Mesothelial cell of epicardium (in vitro differentiated cells): ENCODE measurements at regions not wholly inside any gene's neighbourhood (a gene's known extent, or its start where the extent isn't known, plus 50 kb on each side); places are given as distances from the start of the nearest gene placed in this dataset.

Source experiments
- DNase-seq, 2 experiments: peaks; one replicate each; pipeline ENCODE4 v3.0.0; 2021; ENCODE audit warnings: low spot score in 2 of 2; ENCODE audit not compliant: unreplicated experiment in 2 of 2
- H3K27ac Mint-ChIP-seq: 2 replicates; pipeline ENCODE4 v1.8.0; 2021; ENCODE audit warnings: mixed read lengths
- H3K27me3 Mint-ChIP-seq: 2 replicates; pipeline ENCODE4 v1.8.0; 2021; ENCODE audit warnings: low read depth, mixed read lengths
- H3K36me3 Mint-ChIP-seq: 2 replicates; pipeline ENCODE4 v1.8.0; 2021; ENCODE audit warnings: mixed read lengths
- H3K4me1 Mint-ChIP-seq: 2 replicates; pipeline ENCODE4 v1.8.0; 2021; ENCODE audit warnings: mixed read lengths
- H3K4me3 Mint-ChIP-seq: 2 replicates; pipeline ENCODE4 v1.8.0; 2021; ENCODE audit warnings: mild to moderate bottlenecking, moderate library complexity, mixed read lengths
- H3K9me3 Mint-ChIP-seq: 2 replicates; pipeline ENCODE4 v1.8.0; 2021; ENCODE audit warnings: mixed read lengths
- CTCF ChIP-seq: fragments of 200-600 bp; sonication (generic); IDR thresholded peaks from one replicate; pipeline ENCODE4 v1.5.0; 2021; ENCODE audit warnings: antibody characterized with exemption; ENCODE audit not compliant: unreplicated experiment

DNA sequence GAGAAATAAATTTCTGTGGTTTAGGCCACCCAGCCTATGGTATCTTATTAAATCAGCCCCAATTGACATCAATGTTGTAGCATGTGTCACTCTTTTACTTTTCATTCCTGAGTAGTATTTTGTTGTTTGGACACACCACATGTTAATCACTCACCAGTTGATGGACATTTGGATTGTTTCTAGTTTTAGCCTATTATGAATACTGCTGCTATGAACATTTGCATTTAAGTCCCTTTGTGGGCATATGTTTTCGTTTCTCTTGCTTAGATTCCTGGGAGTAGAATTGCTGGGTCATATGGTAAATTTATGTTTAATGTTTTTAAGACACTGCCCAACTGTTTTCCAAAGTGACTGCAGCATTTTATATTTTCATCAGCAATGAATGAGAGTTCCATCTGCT is 50.2 kb upstream of the NUF2 start:
- H3K27me3 Mint-ChIP-seq: no peaks in the 10 kb centered on the region
- peaks cover 7% of the 10 kb centered on the region for H3K9me3 Mint-ChIP-seq
- no peak overlapping the region for H3K4me3 Mint-ChIP-seq
- peaks cover 15% of the 10 kb centered on the region for H3K4me1 Mint-ChIP-seq
- no peak for DNase-seq
- no peak for TF ChIP-seq CTCF
- no peak overlapping the region for H3K27ac Mint-ChIP-seq
- peaks cover 9% of the 10 kb centered on the region for H3K36me3 Mint-ChIP-seq
